SK-N-SH (cell line): ENCODE measurements at regions not wholly inside any gene's neighbourhood (a gene's known extent, or its start where the extent isn't known, plus 50 kb on each side); places are given as distances from the start of the nearest gene placed in this dataset.

ENCODE experiments used
- CTCF ChIA-PET: fragments of 300-600, 350-600 bp; formaldehyde crosslinking; extraction: SDS; loops from one replicate; lab custom pipeline; 2021; lab: Yijun Ruan, JAX
- POLR2A ChIA-PET: fragments of 350-600 bp; sonication (Branson Sonifier 250); formaldehyde crosslinking; extraction: SDS; loops from one replicate; lab custom pipeline; 2020; ENCODE audit warnings: antibody characterized with exemption, inconsistent platforms; lab: Yijun Ruan, JAX
- DNase-seq: peaks from one replicate; pipeline ENCODE4 v3.0.0; 2012
- H2AFZ ChIP-seq: fragments of 200-600 bp; sonication (generic); 2 replicates; pipeline ENCODE4 v1.8.1; 2016; ENCODE audit warnings: antibody characterized with exemption, mild to moderate bottlenecking, low read depth
- H3F3A ChIP-seq: fragments of 200-600 bp; sonication (generic); replicated peaks from 2 replicates; pipeline ENCODE3; 2016; ENCODE audit warnings: antibody characterized with exemption, mild to moderate bottlenecking; ENCODE audit not compliant: insufficient read depth
- H3K27ac ChIP-seq, 2 experiments: fragments of 200-500 bp in 1 of 2; fragments of 200-600 bp in 1 of 2; sonication (Bioruptor generic) in 1 of 2; sonication (generic), shearing (Covaris generic) in 1 of 2; 2 replicates each; pipeline versions ENCODE4 v1.5.1 to v1.6.1; 2014 to 2016; ENCODE audit warnings: low read depth in 2 of 2, inconsistent platforms in 1 of 2, low read length in 1 of 2, mild to moderate bottlenecking in 1 of 2, mixed read lengths in 1 of 2
- H3K27me3 ChIP-seq: fragments of 200-600 bp; sonication (generic), shearing (Covaris generic); 2 replicates; pipeline ENCODE4 v1.6.1; 2016; ENCODE audit warnings: mixed run types; ENCODE audit not compliant: insufficient read depth
- H3K36me3 ChIP-seq, 2 experiments: fragments of 200-500 bp in 1 of 2; fragments of 200-600 bp in 1 of 2; sonication (Bioruptor generic) in 1 of 2; sonication (generic) in 1 of 2; replicated peaks in 1 of 2; 2 replicates each; pipeline versions ENCODE3 to v1.5.1; 2014 to 2016; ENCODE audit warnings: low read length in 1 of 2, mild to moderate bottlenecking in 1 of 2; ENCODE audit not compliant: insufficient read depth in 2 of 2, control insufficient read depth in 1 of 2
- H3K4me1 ChIP-seq, 2 experiments: fragments of 200-500 bp in 1 of 2; fragments of 200-600 bp in 1 of 2; sonication (Bioruptor generic) in 1 of 2; sonication (generic), shearing (Covaris generic) in 1 of 2; 2 replicates each; pipeline versions ENCODE4 v1.5.1 to v1.6.1; 2014 to 2016; ENCODE audit warnings: low read depth in 1 of 2, low read length in 1 of 2, mixed run types in 1 of 2; ENCODE audit not compliant: insufficient read depth in 2 of 2, control insufficient read depth in 1 of 2
- H3K4me2 ChIP-seq: fragments of 200-600 bp; sonication (generic), shearing (Covaris generic); 2 replicates; pipeline ENCODE4 v1.6.1; 2017; ENCODE audit warnings: mixed run types
- H3K4me3 ChIP-seq, 2 experiments: fragments of 200-500 bp in 1 of 2; fragments of 200-600 bp in 1 of 2; sonication (Bioruptor generic) in 1 of 2; sonication (generic), shearing (Covaris generic) in 1 of 2; 2 replicates each; pipeline versions ENCODE4 v1.5.1 to v1.8.1; 2014 to 2016; ENCODE audit warnings: low read depth in 2 of 2, inconsistent platforms in 1 of 2, low read length in 1 of 2, mild to moderate bottlenecking in 1 of 2, mixed read lengths in 1 of 2, moderate library complexity in 1 of 2
- H3K79me2 ChIP-seq: fragments of 200-600 bp; sonication (generic); 2 replicates; pipeline ENCODE4 v1.8.1; 2017; ENCODE audit warnings: mild to moderate bottlenecking; ENCODE audit not compliant: insufficient read depth
- H3K9ac ChIP-seq: fragments of 200-600 bp; sonication (generic); 2 replicates; pipeline ENCODE4 v1.6.1; 2017; ENCODE audit warnings: mixed run types
- H3K9me2 ChIP-seq: fragments of 200-600 bp; sonication (generic); 2 replicates; pipeline ENCODE4 v1.6.1; 2017; ENCODE audit warnings: mixed run types
- H3K9me3 ChIP-seq: fragments of 200-600 bp; sonication (generic); 2 replicates; pipeline ENCODE4 v1.6.1; 2017; ENCODE audit warnings: mixed run types, mild to moderate bottlenecking, moderate library complexity
- H4K20me1 ChIP-seq: fragments of 200-600 bp; sonication (generic); 2 replicates; pipeline ENCODE4 v1.6.1; 2017; ENCODE audit warnings: mild to moderate bottlenecking, mixed run types; ENCODE audit not compliant: insufficient read depth
- CHD2 ChIP-seq: fragments of 150-350 bp; IDR thresholded peaks from 2 replicates; pipeline ENCODE4 v1.6.1; 2018; ENCODE audit warnings: low read length; ENCODE audit not compliant: partially characterized antibody
- ELF1 ChIP-seq: IDR thresholded peaks from 2 replicates; pipeline ENCODE4 v1.4.0; 2012
- EP300 ChIP-seq, 2 experiments: IDR thresholded peaks; 2 replicates each; pipeline versions ENCODE4 v1.4.0 to v1.6.1; 2012; ENCODE audit warnings: borderline replicate concordance in 1 of 2, low read depth in 1 of 2, low read length in 1 of 2
- EZH2phosphoT487 ChIP-seq: fragments of 200-600 bp; sonication (generic); IDR thresholded peaks from 2 replicates; pipeline ENCODE4 v1.6.1; 2017; ENCODE audit warnings: low read depth, mixed run types, mild to moderate bottlenecking, antibody characterized with exemption, moderate library complexity, borderline replicate concordance
- FOXM1 ChIP-seq: IDR thresholded peaks from 2 replicates; pipeline ENCODE4 v1.4.0; 2012; ENCODE audit warnings: low read depth, mild to moderate bottlenecking
- GABPA ChIP-seq: IDR thresholded peaks from 2 replicates; pipeline ENCODE4 v1.4.0; 2012; ENCODE audit warnings: low read depth, mild to moderate bottlenecking
- GATA2 ChIP-seq: sonication (generic); formaldehyde crosslinking; IDR thresholded peaks from 2 replicates; pipeline ENCODE4 v1.5.0; 2020; ENCODE audit warnings: mild to moderate bottlenecking, missing genetic modification reagents
- IRF3 ChIP-seq: fragments of 150-350 bp; IDR thresholded peaks from 2 replicates; pipeline ENCODE4 v1.6.1; 2016; ENCODE audit warnings: mild to moderate bottlenecking, low read depth, low read length
- MAX ChIP-seq: IDR thresholded peaks from 2 replicates; pipeline ENCODE4 v1.4.0; 2012; ENCODE audit warnings: low read depth
- MXI1 ChIP-seq: IDR thresholded peaks from 2 replicates; pipeline ENCODE4 v1.6.1; 2012; ENCODE audit warnings: mild to moderate bottlenecking, low read depth, low read length, improper control_type of control experiment
- RCOR1 ChIP-seq: fragments of 150-350 bp; IDR thresholded peaks from 2 replicates; pipeline ENCODE4 v1.6.1; 2017; ENCODE audit warnings: antibody characterized with exemption, low read length
- RFX5 ChIP-seq: IDR thresholded peaks from 2 replicates; pipeline ENCODE4 v1.6.1; 2012; ENCODE audit warnings: mild to moderate bottlenecking, improper control_type of control experiment, low read length
- RXRA ChIP-seq: IDR thresholded peaks from 2 replicates; pipeline ENCODE4 v1.4.0; 2012; ENCODE audit warnings: low read depth, mild to moderate bottlenecking, borderline replicate concordance
- SMC3 ChIP-seq: IDR thresholded peaks from 2 replicates; pipeline ENCODE4 v1.6.1; 2012; ENCODE audit warnings: low read depth, low read length, improper control_type of control experiment
- USF1 ChIP-seq: IDR thresholded peaks from 2 replicates; pipeline ENCODE4 v1.4.0; 2012; ENCODE audit warnings: low read depth, borderline replicate concordance
- ZBTB33 ChIP-seq: IDR thresholded peaks from 2 replicates; pipeline ENCODE4 v1.4.0; 2012; ENCODE audit warnings: low read depth, borderline replicate concordance
- WGBS: methylation state at CpG from one replicate; pipeline ENCODE4 v1.1.6; 2017; ENCODE audit warnings: low lambda C conversion rate; 5-methylcytosine and 5-hydroxymethylcytosine counted together
- TF ChIP-seq, protein P1 (sequence below): IDR thresholded peaks from 2 replicates; pipeline ENCODE4; 2012
- TF ChIP-seq, protein P2 (sequence below): fragments of 150-350 bp; IDR thresholded peaks from 2 replicates; pipeline ENCODE4 v1.6.1; 2017; ENCODE audit warnings: antibody characterized with exemption, low read length, low read depth, borderline replicate concordance

DNA sequence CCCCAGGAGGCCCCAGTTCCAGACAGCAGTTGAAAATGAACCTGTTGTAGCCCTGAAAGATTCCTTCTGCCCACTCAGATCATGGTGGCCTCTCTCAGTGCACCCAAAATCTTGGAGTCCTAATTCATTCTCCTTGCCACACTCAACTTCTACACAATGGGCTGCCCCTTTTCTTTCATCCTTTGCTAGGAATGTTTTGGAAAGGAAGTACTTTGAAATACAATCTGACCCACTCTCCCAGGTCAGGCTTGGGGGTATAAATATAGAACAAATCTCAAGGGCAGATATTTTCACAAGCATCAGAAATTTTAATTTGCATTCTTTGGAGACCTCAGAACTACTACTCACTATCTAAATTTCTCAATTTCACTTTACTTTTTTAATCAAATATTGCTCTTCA, 103.2 kb upstream of the SH3BP4 start:
- Histone ChIP-seq H3K4me1 (no peaks in the 10 kb centered on the region; a peak in 1 of 4 replicates), H3K36me3 (no peaks in the 10 kb centered on the region), H3F3A (no peaks in the 10 kb centered on the region), H2AFZ (no peak overlapping the region), H3K9me2 (no peaks in the 10 kb centered on the region), H3K27ac (no peak overlapping the region)
- CTCF ChIA-PET = no interaction called here
- no peak for DNase-seq
- no peak for TF ChIP-seq GATA2
- no peak for TF ChIP-seq IRF3
- TF ChIP-seq FOXM1 = no peak
- TF ChIP-seq MXI1 = no peak
- no peak for TF ChIP-seq USF1
- no peak for TF ChIP-seq CHD2
- TF ChIP-seq, protein P1, sequence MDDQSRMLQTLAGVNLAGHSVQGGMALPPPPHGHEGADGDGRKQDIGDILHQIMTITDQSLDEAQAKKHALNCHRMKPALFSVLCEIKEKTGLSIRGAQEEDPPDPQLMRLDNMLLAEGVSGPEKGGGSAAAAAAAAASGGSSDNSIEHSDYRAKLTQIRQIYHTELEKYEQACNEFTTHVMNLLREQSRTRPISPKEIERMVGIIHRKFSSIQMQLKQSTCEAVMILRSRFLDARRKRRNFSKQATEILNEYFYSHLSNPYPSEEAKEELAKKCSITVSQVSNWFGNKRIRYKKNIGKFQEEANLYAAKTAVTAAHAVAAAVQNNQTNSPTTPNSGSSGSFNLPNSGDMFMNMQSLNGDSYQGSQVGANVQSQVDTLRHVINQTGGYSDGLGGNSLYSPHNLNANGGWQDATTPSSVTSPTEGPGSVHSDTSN = no peak
- no peak for TF ChIP-seq GABPA
- TF ChIP-seq, protein P2, sequence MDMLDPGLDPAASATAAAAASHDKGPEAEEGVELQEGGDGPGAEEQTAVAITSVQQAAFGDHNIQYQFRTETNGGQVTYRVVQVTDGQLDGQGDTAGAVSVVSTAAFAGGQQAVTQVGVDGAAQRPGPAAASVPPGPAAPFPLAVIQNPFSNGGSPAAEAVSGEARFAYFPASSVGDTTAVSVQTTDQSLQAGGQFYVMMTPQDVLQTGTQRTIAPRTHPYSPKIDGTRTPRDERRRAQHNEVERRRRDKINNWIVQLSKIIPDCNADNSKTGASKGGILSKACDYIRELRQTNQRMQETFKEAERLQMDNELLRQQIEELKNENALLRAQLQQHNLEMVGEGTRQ = no peak
- no peak for TF ChIP-seq RFX5
- TF ChIP-seq, all 33 proteins: peak for 0
- Histone ChIP-seq H3K4me2 (no peak overlapping the region), H3K9me3 (no peaks in the 10 kb centered on the region), H3K27me3 (no peaks in the 10 kb centered on the region), H3K9ac (no peak overlapping the region), H3K79me2 (no peaks in the 10 kb centered on the region), H3K4me3 (no peak overlapping the region), H4K20me1 (no peaks in the 10 kb centered on the region)
- POLR2A ChIA-PET = no interaction called here

- DNase-seq = no peak
- Histone ChIP-seq H3K27ac (no peak overlapping the region), H3K9ac (no peak overlapping the region), H3K4me2 (no peak overlapping the region), H3K9me2 (no peaks in the 10 kb centered on the region), H3K4me1 (no peaks in the 10 kb centered on the region; a peak in 1 of 4 replicates), H4K20me1 (no peaks in the 10 kb centered on the region), H3K27me3 (no peaks in the 10 kb centered on the region), H3K36me3 (no peaks in the 10 kb centered on the region), H3F3A (no peaks in the 10 kb centered on the region), H2AFZ (no peak overlapping the region), H3K79me2 (no peaks in the 10 kb centered on the region), H3K4me3 (no peak overlapping the region), H3K9me3 (no peaks in the 10 kb centered on the region)
- CTCF ChIA-PET = interaction anchor here (0.8 kb wide), 1 partner anchor 12 kb away, joined by 3 read pairs; no protein-coding TSS in a partner anchor
- POLR2A ChIA-PET = no interaction called here
- 67% methylated on average over 5 of the region's 6 CpGs for WGBS
- no peak for TF ChIP-seq IRF3
- TF ChIP-seq, protein P1 = no peak
- TF ChIP-seq EZH2phosphoT487 = no peak
- no peak for TF ChIP-seq GABPA
- TF ChIP-seq SMC3 = no peak
- no peak for TF ChIP-seq RXRA
- no peak for TF ChIP-seq EP300 (IDR thresholded peaks at IDR 0.05; ENCODE audit: borderline replicate concordance in 1 of 2, low read depth in 1 of 2, low read length in 1 of 2)
- no peak for TF ChIP-seq RCOR1
- no peak for TF ChIP-seq MAX
- TF ChIP-seq ZBTB33 = no peak
- no peak for TF ChIP-seq MXI1
- TF ChIP-seq ELF1 = no peak
Measured at GRCh38 chr2:234847639-234848038, 104.2 kb upstream of the SH3BP4 start.
